ENCODE measurements at regions not wholly inside any gene's neighbourhood (a gene's known extent, or its start where the extent isn't known, plus 50 kb on each side); places are given as distances from the start of the nearest gene placed in this dataset.

- Histone ChIP-seq H3K9me3 (ENCODE audit: low read depth, low read length) (no peaks in the 10 kb centered on the region), H3K4me3 (no peak overlapping the region), H3K27ac (no peak overlapping the region), H3K9ac (ENCODE audit: insufficient read length) (no peak overlapping the region), H3K36me3 (ENCODE audit: insufficient read depth, low read length) (no peaks in the 10 kb centered on the region)
- TF ChIP-seq EZH2 (IDR thresholded peaks at IDR 0.05) = no peak
- no peak for DNase-seq (ENCODE audit: low read depth, low spot score)
These were observed 86.4 kb upstream of the RBBP8 start for GRCh38 chr18:22846697-22847096.

- TF ChIP-seq POLR2AphosphoS5 (IDR thresholded peaks at IDR 0.05; ENCODE audit: borderline replicate concordance, low read depth, low read length) = no peak
- no peak for TF ChIP-seq EZH2 (IDR thresholded peaks at IDR 0.05)
- TF ChIP-seq FOXP2 (optimal IDR thresholded peaks at IDR 0.05; ENCODE audit: control extremely low read depth, extremely low read length, insufficient read depth) = no peak
- Histone ChIP-seq H3K9me3 (ENCODE audit: low read depth, low read length) (no peaks in the 10 kb centered on the region), H3K9ac (ENCODE audit: insufficient read length) (no peak overlapping the region), H3K36me3 (ENCODE audit: insufficient read depth, low read length) (no peaks in the 10 kb centered on the region), H3K4me3 (no peak overlapping the region), H3K27ac (no peak overlapping the region)
- no peak for DNase-seq (ENCODE audit: low read depth, low spot score)
These were observed 85.7 kb upstream of the RBBP8 start for GRCh38 chr18:22847392-22847791.

GRCh38 chr18:22847867-22848451 is 85.2 kb upstream of the RBBP8 start:
- no peak for TF ChIP-seq EZH2 (IDR thresholded peaks at IDR 0.05)
- TF ChIP-seq POLR2AphosphoS5 (IDR thresholded peaks at IDR 0.05; ENCODE audit: borderline replicate concordance, low read depth, low read length) = no peak
- TF ChIP-seq FOXP2 (optimal IDR thresholded peaks at IDR 0.05; ENCODE audit: control extremely low read depth, extremely low read length, insufficient read depth) = no peak
- H3K4me3 ChIP-seq = no peak overlapping the region

GRCh38 chr18:22848615-22849014 is 84.5 kb upstream of the RBBP8 start:
- TF ChIP-seq EZH2 (IDR thresholded peaks at IDR 0.05) (no peak), POLR2AphosphoS5 (IDR thresholded peaks at IDR 0.05; ENCODE audit: borderline replicate concordance, low read depth, low read length) (no peak), FOXP2 (optimal IDR thresholded peaks at IDR 0.05; ENCODE audit: control extremely low read depth, extremely low read length, insufficient read depth) (no peak)
- no peak for DNase-seq (ENCODE audit: low read depth, low spot score)
- no peaks in the 10 kb centered on the region for H3K9me3 ChIP-seq (ENCODE audit: low read depth, low read length)
- H3K9ac ChIP-seq (ENCODE audit: insufficient read length) = no peak overlapping the region
- no peaks in the 10 kb centered on the region for H3K36me3 ChIP-seq (ENCODE audit: insufficient read depth, low read length)
- no peak overlapping the region for H3K4me3 ChIP-seq
- H3K27ac ChIP-seq = no peak overlapping the region

More at GRCh38 chr18:22847867-22848451, 85.2 kb upstream of the RBBP8 start:
- no peak overlapping the region for H3K27ac ChIP-seq
- no peaks in the 10 kb centered on the region for H3K36me3 ChIP-seq (ENCODE audit: insufficient read depth, low read length)
- H3K9me3 ChIP-seq (ENCODE audit: low read depth, low read length) = no peaks in the 10 kb centered on the region
- no peak overlapping the region for H3K9ac ChIP-seq (ENCODE audit: insufficient read length)
- no peak for DNase-seq (ENCODE audit: low read depth, low spot score)

- Histone ChIP-seq H3K4me3 (no peak overlapping the region), H3K9ac (ENCODE audit: insufficient read length) (no peak overlapping the region), H3K36me3 (ENCODE audit: insufficient read depth, low read length) (no peaks in the 10 kb centered on the region), H3K27ac (no peak overlapping the region), H3K9me3 (ENCODE audit: low read depth, low read length) (no peaks in the 10 kb centered on the region)
- TF ChIP-seq POLR2AphosphoS5 (IDR thresholded peaks at IDR 0.05; ENCODE audit: borderline replicate concordance, low read depth, low read length) = no peak
- TF ChIP-seq FOXP2 (optimal IDR thresholded peaks at IDR 0.05; ENCODE audit: control extremely low read depth, extremely low read length, insufficient read depth) = no peak
- TF ChIP-seq EZH2 (IDR thresholded peaks at IDR 0.05) = no peak
- no peak for DNase-seq (ENCODE audit: low read depth, low spot score)
These were observed 76.3 kb upstream of the RBBP8 start for GRCh38 chr18:22856870-22857269.

GRCh38 chr18:22858121-22858520 is 75.0 kb upstream of the RBBP8 start:
- no peaks in the 10 kb centered on the region for H3K9me3 ChIP-seq (ENCODE audit: low read depth, low read length)

GRCh38 chr18:22860807-22861206 is 72.3 kb upstream of the RBBP8 start:
- TF ChIP-seq FOXP2 (optimal IDR thresholded peaks at IDR 0.05; ENCODE audit: control extremely low read depth, extremely low read length, insufficient read depth) = no peak
- no peak for TF ChIP-seq POLR2AphosphoS5 (IDR thresholded peaks at IDR 0.05; ENCODE audit: borderline replicate concordance, low read depth, low read length)
- no peak for TF ChIP-seq EZH2 (IDR thresholded peaks at IDR 0.05)
- H3K36me3 ChIP-seq (ENCODE audit: insufficient read depth, low read length) = no peaks in the 10 kb centered on the region
- H3K27ac ChIP-seq = no peak overlapping the region
- H3K4me3 ChIP-seq = no peak overlapping the region
- no peak overlapping the region for H3K9ac ChIP-seq (ENCODE audit: insufficient read length)
- DNase-seq (ENCODE audit: low read depth, low spot score) = no peak
- no peaks in the 10 kb centered on the region for H3K9me3 ChIP-seq (ENCODE audit: low read depth, low read length)

More at GRCh38 chr18:22858121-22858520, 75.0 kb upstream of the RBBP8 start:
- no peak for DNase-seq (ENCODE audit: low read depth, low spot score)
- no peak overlapping the region for H3K4me3 ChIP-seq
- H3K27ac ChIP-seq = no peak overlapping the region
- H3K36me3 ChIP-seq (ENCODE audit: insufficient read depth, low read length) = no peaks in the 10 kb centered on the region
- TF ChIP-seq FOXP2 (optimal IDR thresholded peaks at IDR 0.05; ENCODE audit: control extremely low read depth, extremely low read length, insufficient read depth) = no peak
- no peak for TF ChIP-seq EZH2 (IDR thresholded peaks at IDR 0.05)
- TF ChIP-seq POLR2AphosphoS5 (IDR thresholded peaks at IDR 0.05; ENCODE audit: borderline replicate concordance, low read depth, low read length) = no peak
- no peak overlapping the region for H3K9ac ChIP-seq (ENCODE audit: insufficient read length)

GRCh38 chr18:22865354-22866116 is 67.6 kb upstream of the RBBP8 start:
- no peak overlapping the region for H3K9ac ChIP-seq (ENCODE audit: insufficient read length)
- no peak overlapping the region for H3K27ac ChIP-seq
- H3K9me3 ChIP-seq (ENCODE audit: low read depth, low read length) = no peaks in the 10 kb centered on the region
- no peak overlapping the region for H3K4me3 ChIP-seq
- TF ChIP-seq POLR2AphosphoS5 (IDR thresholded peaks at IDR 0.05; ENCODE audit: borderline replicate concordance, low read depth, low read length) (no peak), EZH2 (IDR thresholded peaks at IDR 0.05) (no peak), FOXP2 (optimal IDR thresholded peaks at IDR 0.05; ENCODE audit: control extremely low read depth, extremely low read length, insufficient read depth) (no peak)
- no peak for DNase-seq (ENCODE audit: low read depth, low spot score)
- no peaks in the 10 kb centered on the region for H3K36me3 ChIP-seq (ENCODE audit: insufficient read depth, low read length)
